Activated CD4-positive, alpha-beta T cell treated with anti-CD3 and anti-CD28 coated beads for 48 hours (primary cell): ENCODE measurements at regions not wholly inside any gene's neighbourhood (a gene's known extent, or its start where the extent isn't known, plus 50 kb on each side); places are given as distances from the start of the nearest gene placed in this dataset.
A peak's percentile ranks its signal among the peaks of the same experiment; 100 is the strongest.

ENCODE experiments used
- DNase-seq: peaks from one replicate; pipeline ENCODE4 v3.0.0-alpha.2; 2020

DNA sequence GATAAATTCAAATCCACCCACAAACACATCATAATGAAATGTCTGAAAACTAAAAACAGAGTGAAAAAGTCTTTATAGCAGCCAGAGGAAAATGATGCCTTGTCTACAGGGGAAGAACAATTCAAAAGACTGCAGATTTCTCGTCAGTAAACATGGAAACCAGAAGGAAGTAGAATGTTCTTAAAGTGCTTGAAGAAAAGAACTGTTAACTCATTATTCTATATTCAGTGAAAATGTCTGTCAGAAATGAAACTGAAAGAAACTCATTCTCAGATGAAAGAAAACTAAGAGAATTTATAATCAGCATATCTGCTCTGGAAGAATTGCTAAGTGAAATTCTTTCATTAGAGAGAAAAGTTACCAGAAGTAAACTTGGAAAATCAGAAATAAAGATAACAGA lies 416.1 kb downstream of the TBC1D32 start:
- DNase-seq, result no peak

DNA sequence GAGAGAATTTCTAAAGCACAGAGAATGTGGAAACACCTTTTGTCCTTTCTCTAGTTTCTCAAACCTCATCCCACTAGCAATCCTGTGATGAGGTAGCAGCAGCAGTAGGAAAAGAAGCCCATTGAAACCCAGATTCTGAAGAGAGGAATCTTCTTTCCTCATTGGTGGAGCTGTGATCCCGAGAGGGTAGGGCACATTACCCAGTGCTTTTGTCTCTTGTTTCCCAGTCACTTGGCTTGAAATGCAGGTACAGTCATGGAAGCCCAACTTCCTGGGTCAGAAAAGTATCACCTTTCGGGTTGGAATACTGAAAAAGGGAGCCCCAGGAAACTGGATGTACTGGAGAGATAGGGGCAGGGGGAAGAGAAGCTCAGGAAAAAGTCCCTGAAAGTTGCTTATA lies 417.4 kb downstream of the TBC1D32 start:
- no peak for DNase-seq

DNA sequence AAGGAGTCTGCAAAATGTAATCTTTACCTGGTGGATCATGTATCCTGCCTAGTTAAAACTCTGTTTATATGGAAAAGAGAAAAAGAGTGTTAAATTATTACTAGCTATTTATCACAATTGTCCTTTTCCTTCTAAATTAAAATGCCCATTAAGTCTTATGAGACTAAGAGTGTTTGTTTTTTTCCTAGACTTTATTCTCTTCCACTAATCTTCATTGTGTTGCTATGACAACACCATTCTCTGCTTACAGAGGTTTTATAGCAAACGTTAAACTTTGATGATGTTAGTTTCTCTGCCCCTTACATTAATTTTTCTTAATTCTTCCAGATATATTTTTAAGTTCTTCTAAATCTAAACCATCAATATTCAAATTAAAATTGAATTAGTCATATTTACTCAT lies 420.8 kb downstream of the TBC1D32 start:
- DNase-seq, result no peak

DNA sequence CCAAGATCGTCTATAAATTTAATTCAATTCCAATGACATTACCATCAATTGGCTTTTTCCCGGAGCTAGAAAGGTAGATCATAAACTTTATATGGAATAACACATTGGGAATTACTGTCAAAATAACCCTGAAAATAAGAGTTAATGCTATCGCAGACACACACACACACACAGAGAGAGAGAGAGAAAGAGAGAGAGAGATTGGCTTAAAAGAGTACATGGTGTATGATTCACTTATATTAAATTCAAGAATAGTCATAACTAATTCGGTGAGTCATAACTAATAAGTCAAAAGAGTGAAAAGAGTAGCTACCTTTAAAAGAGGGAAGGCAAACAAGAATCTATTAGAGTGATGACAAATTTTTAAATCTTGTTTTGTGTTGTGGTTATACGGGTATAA lies 425.5 kb downstream of the TBC1D32 start:
- no peak for DNase-seq

DNA sequence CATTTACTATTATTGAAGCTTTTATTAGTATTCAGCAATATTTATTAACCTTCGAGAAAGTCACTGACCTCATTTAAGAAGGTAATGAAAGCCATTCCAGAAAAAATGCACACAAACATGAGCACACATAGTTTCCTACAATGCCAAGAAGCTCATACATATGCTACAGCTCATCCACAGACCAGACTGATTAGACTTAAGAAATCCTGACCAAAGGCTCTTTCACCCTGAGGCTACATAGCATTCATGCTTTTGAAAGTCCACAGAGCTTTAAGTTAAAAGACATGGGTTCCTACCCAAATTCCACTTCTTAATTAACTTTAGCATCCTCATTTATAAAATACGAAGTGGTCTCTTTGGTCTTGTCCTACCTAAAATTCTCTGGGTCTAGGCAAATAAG lies 430.4 kb downstream of the TBC1D32 start:
- no peak for DNase-seq

DNA sequence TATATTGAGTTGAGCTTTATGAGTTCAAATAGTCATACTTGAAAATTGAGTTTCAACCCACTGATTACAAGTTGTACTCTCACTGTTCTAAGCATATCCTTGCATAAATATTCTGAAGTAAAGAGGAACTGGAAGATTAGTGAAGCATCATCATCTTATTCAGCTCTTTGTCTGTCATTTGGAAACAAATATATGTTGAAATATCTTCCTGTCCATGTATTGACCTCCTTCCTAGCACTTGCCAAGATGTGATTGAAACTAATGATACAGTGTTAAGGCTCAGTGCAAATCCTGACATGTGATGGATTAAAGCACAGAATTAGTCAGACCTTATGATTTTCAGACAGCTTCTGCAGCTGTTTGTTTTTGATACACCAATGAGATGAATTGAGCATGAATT lies 434.3 kb downstream of the TBC1D32 start:
- DNase-seq, result no peak

DNA sequence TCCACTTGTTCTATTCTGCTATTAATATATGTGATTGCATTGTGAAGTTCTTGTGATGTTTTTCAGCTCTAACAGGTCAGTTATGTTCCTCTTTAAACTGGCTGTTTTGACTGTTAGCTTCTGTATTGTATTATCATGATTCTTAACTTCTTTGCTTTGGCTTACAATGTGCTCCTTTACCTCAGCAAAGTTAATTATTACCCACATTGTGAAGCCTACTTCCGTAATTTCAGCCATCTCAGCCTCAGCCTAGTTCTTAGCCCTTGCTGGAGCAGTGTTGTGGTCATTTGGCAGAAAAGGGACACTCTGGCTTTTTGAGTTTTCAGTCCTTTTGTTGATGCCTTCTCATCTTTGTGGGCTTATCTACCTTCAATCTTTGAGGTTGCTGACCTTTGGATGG lies 440.2 kb downstream of the TBC1D32 start:
- no peak for DNase-seq

DNA sequence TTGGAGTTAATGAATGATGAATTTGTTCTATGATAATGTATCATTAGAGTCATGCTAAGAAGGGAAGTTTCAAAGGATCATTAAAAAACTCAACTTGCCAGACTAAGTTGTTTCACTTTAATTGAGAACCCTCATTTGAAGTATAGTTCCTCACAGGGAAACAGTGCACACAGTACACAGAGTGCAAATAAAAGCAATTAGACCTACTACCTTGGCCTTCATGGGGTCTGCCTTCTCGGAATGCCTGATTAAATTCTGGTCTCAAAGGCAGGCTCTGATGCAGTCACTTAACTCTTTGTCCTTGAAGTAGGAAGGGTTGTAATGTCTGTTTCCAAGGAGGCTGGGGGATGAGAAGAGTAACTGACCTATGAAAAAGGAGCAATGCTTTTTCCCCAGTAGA lies 457.3 kb downstream of the TBC1D32 start:
- no peak for DNase-seq

DNA sequence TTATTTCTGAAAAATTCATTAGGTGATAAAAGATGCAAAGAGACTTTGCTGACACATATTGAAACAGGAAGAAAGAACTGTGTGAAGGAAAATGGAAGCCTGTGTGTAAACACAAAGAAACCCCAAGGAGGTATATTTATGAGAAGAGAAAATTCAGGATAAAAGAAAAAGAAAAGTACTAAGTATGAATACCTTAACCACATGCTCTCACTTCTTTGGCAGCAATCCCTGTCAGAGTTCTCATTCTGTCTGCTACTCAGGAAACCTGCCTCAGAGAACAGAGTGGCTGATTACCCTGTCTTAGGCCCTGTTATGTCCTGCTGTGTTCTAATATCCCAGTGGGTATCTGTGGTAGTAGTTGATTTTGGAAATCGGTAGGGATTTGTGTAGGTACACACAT lies 457.9 kb downstream of the TBC1D32 start:
- DNase-seq, result no peak

DNA sequence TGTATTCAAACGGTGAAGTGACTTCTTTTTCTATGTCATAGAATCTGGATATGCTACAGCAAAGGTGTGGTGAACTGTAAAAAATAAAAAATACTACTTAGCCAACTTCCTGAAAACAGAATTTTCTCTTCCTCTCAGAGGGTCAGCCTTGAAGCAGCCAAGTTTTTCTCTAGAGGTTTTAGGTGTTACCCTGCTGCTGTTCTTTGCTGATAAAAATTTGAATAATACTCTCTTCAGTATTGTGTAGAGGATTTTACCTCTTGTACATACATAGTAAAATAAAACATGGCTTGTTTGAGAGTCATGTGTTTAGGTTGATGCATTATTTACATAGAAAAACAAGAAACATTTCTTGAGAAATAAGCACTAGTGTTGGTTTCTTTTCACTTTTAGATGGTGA lies 458.4 kb downstream of the TBC1D32 start:
- no peak for DNase-seq

DNA sequence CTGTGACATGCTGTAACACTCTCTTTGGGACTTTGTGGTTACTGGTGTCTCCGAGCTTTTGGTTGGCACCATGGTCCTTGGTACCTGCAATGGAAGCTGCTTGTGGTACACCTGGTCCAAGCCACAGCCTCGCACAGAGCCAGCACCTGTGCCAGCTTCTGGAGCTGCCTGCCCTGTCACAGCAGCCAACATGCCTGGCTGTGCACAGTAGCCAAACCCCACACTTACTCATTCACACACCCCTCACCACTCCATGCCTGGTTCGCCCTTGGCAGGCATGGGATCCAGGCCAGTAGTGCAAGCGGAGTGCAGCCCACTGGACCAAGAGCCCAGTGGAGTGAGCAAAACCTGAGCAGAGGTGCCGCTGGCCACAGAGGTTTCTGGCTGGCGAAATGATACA lies 459.9 kb downstream of the TBC1D32 start:
- DNase-seq, result no peak

DNA sequence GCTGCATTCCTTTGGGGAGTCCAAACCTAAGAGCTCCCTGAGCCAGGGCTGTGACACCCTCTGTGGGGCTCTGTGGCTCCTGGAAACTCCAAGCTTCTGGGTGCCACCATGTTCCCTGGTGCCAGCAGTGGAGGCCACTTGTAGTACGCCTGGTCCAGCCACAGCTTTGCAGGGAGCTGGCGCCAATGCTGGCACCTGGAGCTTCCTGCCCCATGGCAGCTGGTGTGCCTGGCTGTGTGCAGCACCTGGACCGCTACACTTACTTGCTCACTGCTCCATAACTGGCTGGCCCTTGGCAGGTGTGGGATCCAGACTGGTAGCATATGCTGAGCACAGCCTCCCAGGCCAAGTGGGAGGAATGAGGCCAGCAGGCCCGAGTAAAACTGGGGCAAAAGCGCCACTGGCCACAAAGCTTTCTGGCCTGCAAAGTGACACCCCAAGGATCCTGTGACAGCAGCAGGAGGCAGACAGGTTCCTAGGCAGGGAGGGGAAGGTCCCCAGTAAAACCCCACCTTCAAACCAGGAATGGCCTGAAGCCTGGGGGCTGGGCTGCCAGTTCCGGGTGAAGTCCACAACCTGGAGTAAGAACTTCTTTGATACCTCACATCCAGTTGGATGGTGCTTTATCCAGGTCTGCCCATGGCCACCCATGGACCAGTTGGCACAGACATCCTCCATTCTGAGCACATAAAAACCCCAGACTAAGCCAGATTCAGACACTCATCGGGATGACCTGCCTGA lies 461.0 kb downstream of the TBC1D32 start:
- no peak for DNase-seq

DNA sequence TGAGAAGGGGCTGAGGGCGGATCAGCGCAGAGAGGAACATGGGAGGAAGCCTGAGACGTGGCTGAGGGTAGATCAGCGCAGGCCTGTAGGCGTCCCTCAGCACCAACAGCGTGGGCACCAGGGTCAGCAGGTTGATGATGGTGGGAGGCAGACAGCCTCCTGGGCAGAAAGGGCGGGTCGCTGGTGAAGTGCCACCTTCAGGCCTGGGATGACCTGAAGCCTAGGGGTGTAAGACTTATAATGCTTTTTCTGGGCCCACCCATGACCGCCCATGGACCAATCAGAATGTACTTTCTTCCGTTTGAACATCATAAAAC lies 462.1 kb downstream of the TBC1D32 start:
- no peak for DNase-seq

DNA sequence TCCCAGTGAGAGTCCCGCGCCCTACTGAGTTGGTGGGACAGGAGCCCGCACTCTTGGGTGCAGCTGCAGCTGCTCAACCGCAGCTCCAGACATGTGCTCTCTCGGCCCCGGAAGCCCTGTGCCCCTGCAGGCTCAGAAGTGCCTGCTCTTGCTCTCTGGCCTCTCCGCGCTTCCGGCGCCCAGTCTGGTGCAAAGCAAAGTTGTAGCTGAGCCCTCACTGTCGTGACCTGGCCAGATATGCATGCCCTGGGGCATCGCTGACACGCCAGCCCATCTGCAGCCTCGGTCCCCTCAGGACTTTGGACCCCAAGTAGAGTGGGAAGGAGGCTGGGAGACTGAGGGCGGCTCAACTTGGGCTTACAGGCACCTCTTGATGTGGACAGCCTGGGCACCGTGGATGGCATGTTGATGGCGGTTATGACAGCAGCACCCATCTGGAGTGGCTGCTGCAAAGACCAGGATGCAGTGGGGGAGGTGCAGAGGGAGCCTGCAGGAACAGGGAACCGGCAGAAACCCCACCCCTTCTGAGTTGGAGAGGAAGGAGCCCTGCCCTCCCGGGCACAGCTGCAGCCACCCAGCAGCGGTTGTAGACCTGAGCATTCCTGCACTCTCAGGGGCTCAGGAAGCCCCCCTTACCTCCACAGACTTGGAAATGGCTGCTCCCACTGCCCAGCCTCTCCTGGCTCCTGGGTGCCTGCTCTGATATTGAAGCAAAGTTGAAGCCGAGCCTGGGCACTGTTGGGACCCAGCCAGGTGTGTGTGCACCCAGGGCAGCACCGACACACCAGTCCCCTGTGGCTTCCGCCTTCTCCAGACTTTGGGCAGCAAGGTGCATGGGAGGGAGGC lies 462.6 kb downstream of the TBC1D32 start:
- no peak for DNase-seq

DNA sequence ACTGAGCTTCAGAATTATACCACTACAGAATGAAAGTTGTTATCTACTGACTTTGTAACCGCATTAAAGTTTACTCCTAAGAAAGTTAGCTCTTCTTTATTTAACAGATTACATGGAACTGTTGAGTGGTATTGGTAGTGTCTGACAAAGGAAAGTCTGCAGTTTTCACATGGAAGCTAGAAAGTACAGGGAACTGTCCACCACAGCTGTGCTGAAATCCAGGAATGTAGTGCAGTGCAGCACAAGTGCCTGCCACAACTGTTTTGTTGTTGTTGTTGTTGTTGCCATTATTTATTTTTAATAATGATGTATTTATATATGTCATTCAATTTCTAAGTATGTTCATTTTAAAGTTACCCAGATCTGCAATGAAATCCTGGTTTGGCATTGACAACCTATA lies 464.9 kb downstream of the TBC1D32 start:
- DNase-seq, result no peak

DNA sequence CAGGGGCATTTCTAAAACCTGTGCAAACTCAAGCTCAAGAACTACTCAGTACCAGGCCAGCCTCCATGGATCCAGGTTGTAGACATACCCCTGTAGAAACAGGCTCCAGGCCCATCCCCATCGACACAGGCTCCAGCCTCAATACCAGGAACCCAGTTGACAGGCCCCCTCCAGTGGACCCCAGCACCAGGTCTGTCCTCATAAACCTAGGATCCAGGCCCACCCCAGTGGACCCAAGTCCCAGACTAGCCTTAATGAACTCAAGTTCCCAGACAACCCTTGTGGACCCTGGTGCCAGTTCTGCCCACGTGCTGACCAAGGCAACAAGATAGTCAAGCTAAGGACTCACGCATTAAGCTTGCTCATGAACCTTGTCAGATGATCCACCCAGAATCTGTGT lies 476.9 kb downstream of the TBC1D32 start:
- no peak for DNase-seq

DNA sequence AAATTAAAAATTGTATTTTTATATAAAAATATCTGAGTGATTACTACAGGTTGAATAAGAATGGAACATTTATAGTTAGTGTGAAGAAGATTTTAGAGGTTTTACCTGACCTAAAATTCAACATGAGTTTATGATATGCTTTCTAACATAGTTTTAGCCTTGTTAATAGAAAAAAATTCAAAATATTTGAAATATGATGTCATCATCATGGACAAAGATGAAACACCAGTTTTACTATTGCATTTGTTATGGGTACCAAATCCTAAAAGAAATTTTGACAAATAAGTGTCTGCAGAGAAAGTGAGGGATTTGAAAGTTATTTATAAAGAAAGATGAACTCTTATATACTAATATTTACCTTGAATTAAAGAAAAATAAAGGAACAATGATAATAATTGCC lies 479.7 kb downstream of the TBC1D32 start:
- no peak for DNase-seq

DNA sequence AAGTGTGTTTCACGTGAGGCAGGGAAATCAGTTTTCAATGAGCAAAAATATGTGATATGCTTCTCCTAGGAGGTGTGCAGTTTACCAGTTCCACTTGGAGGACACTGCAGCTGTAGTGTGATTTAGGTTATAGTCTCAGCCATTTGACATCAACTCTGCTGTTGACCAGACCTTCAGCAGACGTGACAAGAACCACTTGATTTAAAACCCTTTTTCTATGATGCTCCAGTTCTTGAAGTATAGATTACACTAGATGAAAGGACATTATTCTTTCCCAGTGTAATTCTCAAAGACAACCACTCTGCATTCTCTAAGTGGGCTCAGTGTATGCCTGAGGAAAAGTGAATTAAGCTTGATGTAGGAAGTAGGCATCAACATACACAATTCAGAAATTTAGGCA lies 480.8 kb downstream of the TBC1D32 start:
- DNase-seq, result no peak

DNA sequence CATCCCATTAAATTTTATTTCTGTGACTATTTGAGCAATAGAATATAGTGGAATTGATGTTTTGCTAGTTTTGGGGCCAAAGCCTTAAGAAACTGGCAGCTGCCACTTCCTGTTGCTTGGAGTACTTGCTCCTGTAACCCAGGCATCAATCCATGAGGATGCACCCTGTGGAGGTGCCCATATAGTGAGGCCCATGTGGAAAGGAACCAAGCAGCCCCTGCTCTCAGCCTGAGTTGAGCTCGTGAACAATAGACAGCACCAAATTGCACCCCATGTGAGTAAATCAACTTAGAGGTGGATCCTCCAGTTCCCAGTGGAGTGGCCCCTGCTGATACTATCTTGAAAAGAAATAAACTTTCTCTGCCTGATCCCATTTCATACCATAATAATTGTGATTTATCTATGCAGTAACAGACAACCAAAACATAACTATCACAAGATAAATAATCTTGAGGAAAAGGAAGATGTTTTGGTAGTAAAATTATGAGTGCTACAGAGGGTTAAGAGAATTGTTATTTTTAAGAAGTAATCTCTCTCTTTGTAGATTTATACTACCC lies 481.9 kb downstream of the TBC1D32 start:
- no peak for DNase-seq

DNA sequence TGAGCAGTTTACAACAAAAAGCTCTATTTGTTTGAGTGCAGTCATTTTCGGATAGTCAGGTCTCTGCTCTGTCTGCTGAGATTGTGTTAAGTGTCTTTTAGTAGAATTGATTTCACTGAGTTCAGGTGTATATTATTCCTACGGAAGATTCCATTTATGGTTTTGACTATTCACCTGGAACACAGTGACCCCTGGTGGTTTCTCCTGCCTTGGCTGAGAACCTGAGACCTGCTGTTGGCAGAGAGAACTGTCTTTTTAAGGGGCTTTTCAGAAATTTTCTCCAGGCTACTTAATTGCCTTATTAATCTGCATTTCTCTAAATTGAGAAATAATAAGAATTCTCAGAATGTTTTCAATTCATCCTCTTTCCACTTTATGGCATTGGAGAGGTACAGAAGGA lies 508.0 kb downstream of the TBC1D32 start:
- DNase-seq, result peak; percentile 14

DNA sequence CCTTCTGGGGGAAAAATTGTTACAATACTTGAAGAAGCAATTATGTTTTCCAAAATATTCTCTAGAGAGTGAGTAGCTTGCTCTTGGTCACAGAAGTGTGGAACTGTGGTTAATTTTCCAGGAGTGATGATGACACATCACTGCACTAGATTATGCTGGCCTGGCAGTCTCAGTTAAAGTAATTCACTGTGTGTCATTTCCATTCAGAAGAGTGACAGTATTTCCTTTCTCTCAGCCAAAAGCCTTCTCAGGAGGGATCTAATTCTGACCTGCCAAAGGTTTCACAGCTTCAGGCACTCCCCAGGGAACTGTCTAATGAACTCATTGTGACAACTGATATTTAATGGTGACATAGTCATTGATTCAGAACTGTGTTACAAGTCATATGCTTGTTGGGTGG lies 517.5 kb downstream of the TBC1D32 start:
- DNase-seq, result no peak

DNA sequence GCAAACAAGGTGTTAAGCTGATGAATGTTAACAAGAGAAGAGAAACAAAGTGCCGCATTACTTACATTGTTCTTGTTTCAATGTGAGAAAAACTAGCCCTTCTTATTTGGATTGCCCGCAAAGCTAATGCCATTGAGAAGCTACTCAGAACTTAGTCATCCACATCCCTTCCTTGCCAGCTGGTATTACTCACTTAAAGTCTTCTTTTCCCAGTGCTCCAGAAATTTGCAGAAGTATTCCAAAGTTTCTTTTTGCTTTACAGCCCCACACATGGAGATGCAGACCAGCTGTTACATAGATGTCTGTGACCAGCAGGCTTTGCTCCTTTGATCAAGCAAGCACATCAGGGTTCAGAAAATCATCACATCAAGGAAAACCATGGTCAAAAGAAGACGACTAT lies 529.0 kb downstream of the TBC1D32 start:
- no peak for DNase-seq

DNA sequence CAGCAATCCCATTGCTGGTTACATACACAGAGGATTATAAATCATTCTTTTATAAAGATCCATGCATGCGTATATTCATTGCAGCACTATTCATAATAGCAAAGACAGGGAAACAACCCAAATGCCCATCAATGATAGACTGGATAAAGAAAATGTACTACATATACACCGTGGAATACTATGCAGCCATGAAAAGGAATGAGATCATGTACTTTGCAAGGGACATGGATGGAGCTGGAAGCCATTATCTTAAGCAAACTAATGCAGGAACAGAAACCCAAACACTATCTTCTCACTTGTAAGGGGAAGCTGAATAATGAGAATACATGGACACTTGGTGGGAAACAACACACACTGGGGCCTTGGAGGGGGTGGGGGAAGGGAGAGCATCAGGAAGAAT lies 529.7 kb downstream of the TBC1D32 start:
- no peak for DNase-seq

DNA sequence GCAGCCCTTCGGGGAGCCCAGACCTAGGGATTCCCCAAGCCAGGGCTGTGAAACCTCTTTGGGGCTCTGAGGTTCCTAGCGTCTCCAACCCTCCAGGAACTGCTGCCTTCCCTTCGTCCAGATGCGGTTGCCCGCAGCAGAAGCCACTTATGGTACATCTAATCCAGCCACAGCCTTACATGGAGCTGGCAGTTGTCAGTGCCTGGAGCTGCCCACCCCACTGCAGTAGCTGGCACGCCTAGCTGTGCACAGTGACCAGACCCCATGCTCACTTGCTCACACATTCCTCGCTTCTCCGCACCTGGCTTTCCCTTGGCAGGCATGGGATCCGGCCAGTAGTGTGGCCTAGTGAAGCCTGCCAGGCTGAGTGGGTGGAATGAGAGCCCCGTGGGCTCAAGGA lies 547.6 kb downstream of the TBC1D32 start:
- no peak for DNase-seq

DNA sequence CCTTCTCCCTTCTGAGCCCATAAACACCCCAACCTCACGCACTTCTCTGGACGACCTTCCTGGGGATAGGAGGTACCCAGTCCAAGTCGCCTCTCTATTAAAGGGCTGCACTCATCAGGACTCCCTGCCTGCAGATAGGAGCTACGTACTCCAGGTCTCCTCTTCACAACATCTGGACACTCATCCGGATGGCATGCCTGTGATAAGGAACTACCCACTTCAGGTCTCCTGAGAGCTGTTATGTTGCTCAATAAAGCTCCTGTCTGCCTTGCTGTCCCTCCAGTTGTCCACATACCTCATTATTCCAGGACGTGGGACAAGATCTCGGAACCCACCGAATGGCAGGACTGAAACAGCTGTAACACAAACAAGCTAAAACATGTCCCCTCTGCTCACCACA lies 548.0 kb downstream of the TBC1D32 start:
- DNase-seq, result no peak
